OCI-LY3 (cell line): ENCODE measurements at regions not wholly inside any gene's neighbourhood (a gene's known extent, or its start where the extent isn't known, plus 50 kb on each side); places are given as distances from the start of the nearest gene placed in this dataset.

Source experiments
- EZH2phosphoT487 ChIP-seq: fragments of 200-600 bp; shearing (Covaris generic); IDR thresholded peaks from 2 replicates; pipeline ENCODE4 v1.6.1; 2018; ENCODE audit warnings: antibody characterized with exemption, mixed run types, low read depth
- TF ChIP-seq, protein P1 (sequence below): fragments of 200-600, 300-600 bp; sonication (generic); IDR thresholded peaks from 2 replicates; pipeline ENCODE4 v1.5.1; 2014; ENCODE audit warnings: antibody characterized with exemption, low read length, low read depth

DNA sequence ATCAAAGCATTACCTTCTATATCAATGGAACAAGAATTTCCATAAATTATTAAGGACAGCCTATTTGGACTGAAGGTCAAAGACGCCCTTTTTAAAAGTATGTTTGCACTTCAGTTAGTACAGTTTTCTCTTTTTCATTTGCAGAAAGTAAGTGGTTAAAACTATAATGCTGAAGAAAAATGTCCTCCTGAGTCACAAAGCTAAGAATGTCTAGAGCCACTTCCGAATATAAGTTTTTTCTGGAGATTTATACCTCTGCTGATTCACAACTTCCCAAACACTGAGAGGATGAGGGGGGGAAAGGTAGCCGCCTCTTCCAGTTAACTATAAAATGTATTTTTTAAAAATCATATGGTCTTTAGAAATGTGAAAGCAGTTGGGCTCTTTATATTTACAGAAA, 84.9 kb downstream of the DUSP6 start:
- TF ChIP-seq, protein P1, sequence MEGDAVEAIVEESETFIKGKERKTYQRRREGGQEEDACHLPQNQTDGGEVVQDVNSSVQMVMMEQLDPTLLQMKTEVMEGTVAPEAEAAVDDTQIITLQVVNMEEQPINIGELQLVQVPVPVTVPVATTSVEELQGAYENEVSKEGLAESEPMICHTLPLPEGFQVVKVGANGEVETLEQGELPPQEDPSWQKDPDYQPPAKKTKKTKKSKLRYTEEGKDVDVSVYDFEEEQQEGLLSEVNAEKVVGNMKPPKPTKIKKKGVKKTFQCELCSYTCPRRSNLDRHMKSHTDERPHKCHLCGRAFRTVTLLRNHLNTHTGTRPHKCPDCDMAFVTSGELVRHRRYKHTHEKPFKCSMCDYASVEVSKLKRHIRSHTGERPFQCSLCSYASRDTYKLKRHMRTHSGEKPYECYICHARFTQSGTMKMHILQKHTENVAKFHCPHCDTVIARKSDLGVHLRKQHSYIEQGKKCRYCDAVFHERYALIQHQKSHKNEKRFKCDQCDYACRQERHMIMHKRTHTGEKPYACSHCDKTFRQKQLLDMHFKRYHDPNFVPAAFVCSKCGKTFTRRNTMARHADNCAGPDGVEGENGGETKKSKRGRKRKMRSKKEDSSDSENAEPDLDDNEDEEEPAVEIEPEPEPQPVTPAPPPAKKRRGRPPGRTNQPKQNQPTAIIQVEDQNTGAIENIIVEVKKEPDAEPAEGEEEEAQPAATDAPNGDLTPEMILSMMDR = no peak
- no peak for TF ChIP-seq EZH2phosphoT487
